ENCODE measurements at regions not wholly inside any gene's neighbourhood (a gene's known extent, or its start where the extent isn't known, plus 50 kb on each side); places are given as distances from the start of the nearest gene placed in this dataset.
"Not testable (repeated sequence)": the region's sequence is repeated elsewhere in the genome, so short reads cannot be mapped to it uniquely, and the experiment has no call there.

DNA sequence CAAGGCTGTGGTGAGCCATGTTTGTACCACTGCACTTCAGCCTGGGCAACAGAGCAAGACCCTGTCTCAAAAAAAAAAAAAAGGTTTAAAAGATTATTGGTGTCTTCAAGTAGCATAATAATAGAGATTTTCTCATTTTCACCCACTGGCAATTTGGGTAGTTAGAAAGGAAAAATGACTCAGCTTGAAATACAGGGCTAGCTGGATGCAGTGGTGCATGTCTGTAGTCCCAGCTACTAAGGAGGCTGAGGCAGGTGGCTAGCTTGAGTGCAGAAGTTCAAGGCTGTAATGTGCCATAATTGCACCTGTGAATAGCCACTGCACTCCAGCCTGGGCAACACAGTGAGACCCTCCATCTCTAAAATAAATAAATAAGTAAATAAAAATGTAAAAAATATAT lies 111.1 kb downstream of the ARRDC3 start:
- peaks cover 0 to 1% (median 0%) of the 10 kb centered on the region in 3 donors for H3K9me3 Mint-ChIP-seq
- H3K4me3 Mint-ChIP-seq, result no peak overlapping the region
- H3K27me3 Mint-ChIP-seq, result peaks cover 2% of the 10 kb centered on the region
- no peaks in the 10 kb centered on the region for H3K36me3 Mint-ChIP-seq
- no peaks in the 10 kb centered on the region for H3K4me1 Mint-ChIP-seq
- no peak overlapping the region for H3K27ac Mint-ChIP-seq

DNA sequence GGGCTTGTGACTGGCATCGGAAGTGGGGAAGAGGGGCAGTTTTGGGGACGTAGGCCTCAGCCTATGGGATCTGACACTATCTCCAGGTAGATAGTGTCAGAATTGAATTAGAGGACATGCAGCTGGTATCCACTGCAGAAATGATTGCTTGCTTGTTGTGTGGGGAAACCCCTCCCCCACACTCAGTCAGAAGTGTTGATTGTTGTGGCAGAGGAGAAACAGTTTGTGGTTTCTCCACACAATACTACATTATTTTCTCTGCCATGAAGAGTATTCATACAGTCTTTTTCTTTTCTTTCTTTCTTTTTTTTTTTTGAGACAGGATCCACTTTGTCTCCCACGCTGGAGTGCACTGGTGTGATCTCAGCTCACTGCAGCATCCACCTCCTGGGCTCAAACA lies 113.9 kb downstream of the ARRDC3 start:
- Mint-ChIP-seq H3K4me1 (peaks cover 0 to 2% (median 2%) of the 10 kb centered on the region in 3 donors), H3K27me3 (peaks cover 2% of the 10 kb centered on the region), H3K27ac (no peak overlapping the region), H3K4me3 (no peak overlapping the region), H3K9me3 (peaks cover 0 to 1% (median 0%) of the 10 kb centered on the region in 3 donors), H3K36me3 (peaks cover 1% of the 10 kb centered on the region)

- H3K36me3 Mint-ChIP-seq, result peaks cover 1% of the 10 kb centered on the region
- peaks cover 1% of the 10 kb centered on the region for H3K27me3 Mint-ChIP-seq
- H3K4me3 Mint-ChIP-seq, result no peak overlapping the region
- H3K4me1 Mint-ChIP-seq, result peaks cover 0 to 2% (median 2%) of the 10 kb centered on the region in 3 donors
- no peak overlapping the region for H3K27ac Mint-ChIP-seq
- peaks cover 0 to 4% (median 3%) of the 10 kb centered on the region in 3 donors for H3K9me3 Mint-ChIP-seq
Observed at GRCh38 chr5:91266184-91266705, 116.9 kb downstream of the ARRDC3 start.

DNA sequence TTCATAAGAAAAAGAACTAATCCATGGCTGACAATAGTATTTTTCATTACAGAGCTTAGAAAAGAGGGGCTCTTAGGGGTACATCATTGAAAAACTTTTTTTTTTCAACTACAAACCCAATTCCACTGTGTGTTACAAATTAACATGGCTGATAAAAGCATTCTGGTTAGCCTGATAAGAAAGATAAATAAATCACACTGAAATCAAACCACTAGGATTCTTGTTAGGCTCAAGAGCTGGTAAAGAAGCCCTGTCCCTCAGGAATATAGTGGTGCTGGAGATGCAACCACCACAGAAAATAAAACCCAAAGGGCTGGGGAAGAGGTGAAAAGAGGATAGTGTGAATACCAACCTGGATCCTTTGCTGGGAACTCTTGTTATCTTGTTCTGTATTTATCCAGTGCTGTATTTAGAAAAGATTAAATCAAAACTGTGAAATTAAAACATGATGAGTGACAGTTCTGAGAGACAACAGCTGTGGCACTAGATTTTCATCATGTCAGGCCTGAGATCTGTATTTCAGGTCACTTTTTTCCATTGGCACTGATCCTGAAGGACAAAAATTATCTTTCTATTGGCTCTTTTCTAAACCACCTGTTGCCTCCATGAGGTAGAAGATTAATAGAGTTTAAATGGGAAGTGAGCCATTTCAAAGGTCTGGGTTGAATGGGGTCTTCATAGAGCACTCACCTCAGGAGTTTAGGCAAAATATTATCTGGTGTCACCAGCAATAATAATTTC lies 118.6 kb downstream of the ARRDC3 start:
- Mint-ChIP-seq H3K36me3 (peaks cover 1% of the 10 kb centered on the region), H3K4me3 (no peak overlapping the region), H3K27ac (no peak overlapping the region), H3K27me3 (peaks cover 1% of the 10 kb centered on the region), H3K9me3 (peaks cover 0 to 4% (median 3%) of the 10 kb centered on the region in 3 donors), H3K4me1 (peaks cover 0 to 2% (median 2%) of the 10 kb centered on the region in 3 donors)

- Mint-ChIP-seq H3K27me3 (peaks cover 1% of the 10 kb centered on the region), H3K4me1 (peaks cover 0 to 2% (median 2%) of the 10 kb centered on the region in 3 donors), H3K27ac (no peak overlapping the region), H3K9me3 (peaks cover 0 to 4% (median 3%) of the 10 kb centered on the region in 3 donors), H3K36me3 (peaks cover 1% of the 10 kb centered on the region), H3K4me3 (no peak overlapping the region)
Observed at GRCh38 chr5:91263898-91264297, 119.2 kb downstream of the ARRDC3 start.

DNA sequence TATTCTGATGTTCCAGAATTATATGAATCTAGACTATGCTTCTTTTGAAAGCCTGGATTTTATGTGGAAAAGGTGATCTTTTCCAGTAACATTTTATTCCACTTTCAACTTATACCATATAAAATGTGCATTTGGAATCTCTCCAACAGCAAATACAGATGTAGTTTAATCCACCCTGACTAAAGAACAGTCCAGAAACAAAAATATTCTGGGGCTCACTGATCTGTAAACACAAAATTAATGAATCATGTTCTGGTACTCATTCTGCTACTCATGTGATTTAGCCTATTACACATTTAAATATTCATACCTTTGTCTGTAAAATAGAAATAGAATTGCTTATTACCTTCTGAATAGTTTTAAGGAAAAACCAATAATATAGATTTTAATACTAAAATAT lies 125.8 kb downstream of the ARRDC3 start:
- H3K4me1 Mint-ChIP-seq, result peaks cover 0 to under 1% (median 0%) of the 10 kb centered on the region in 3 donors
- H3K36me3 Mint-ChIP-seq, result peaks cover 1% of the 10 kb centered on the region
- H3K27ac Mint-ChIP-seq, result no peak overlapping the region
- peaks cover 0 to under 1% (median 0%) of the 10 kb centered on the region in 3 donors for H3K9me3 Mint-ChIP-seq
- no peak overlapping the region for H3K4me3 Mint-ChIP-seq
- peaks cover 4% of the 10 kb centered on the region for H3K27me3 Mint-ChIP-seq

- Mint-ChIP-seq H3K27ac (no peak overlapping the region), H3K4me3 (no peak overlapping the region), H3K4me1 (peaks cover 0 to 2% (median 0%) of the 10 kb centered on the region in 3 donors), H3K9me3 (peaks cover 0 to 2% (median 0%) of the 10 kb centered on the region in 3 donors), H3K36me3 (peaks cover 1% of the 10 kb centered on the region), H3K27me3 (peaks cover 4% of the 10 kb centered on the region)
Observed at GRCh38 chr5:91256142-91256524, 127.0 kb downstream of the ARRDC3 start.

DNA sequence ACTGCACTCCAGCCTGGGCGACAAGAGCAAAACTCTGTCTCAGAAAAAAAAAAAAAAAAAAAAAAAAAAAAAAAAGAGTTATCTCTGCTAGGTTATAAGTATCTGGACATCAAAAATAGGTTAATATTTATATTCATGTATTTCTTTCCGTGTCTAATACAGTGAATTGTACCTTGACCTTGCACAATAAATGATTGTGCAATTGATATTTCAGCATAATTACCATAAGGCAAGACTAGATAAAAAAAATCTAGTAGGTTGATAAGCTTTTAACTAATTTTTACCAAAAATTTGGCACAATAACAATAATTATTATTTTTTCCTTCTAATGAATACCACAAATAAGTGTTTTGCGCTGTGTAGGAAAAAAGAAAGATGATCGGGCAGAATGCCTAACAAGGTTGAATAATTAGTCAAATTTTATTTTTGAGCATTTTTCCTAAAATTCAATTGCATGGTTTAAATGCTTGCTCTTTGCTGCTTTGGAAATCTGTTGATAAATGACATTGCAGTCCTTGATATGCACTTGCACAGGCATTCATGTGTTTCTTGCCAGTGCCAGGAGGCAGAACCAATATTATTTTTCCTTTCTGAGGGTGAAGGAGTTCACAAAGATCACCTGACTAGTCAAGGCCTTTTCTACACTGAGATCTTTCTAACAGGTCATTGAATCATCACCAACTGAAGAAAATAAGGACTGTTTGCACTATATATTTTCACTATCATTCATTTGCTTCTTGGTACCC lies 127.5 kb downstream of the ARRDC3 start:
- H3K27ac Mint-ChIP-seq, result no peak overlapping the region
- peaks cover 0 to 2% (median 0%) of the 10 kb centered on the region in 3 donors for H3K9me3 Mint-ChIP-seq
- no peak overlapping the region for H3K4me3 Mint-ChIP-seq
- peaks cover 0 to 2% (median 0%) of the 10 kb centered on the region in 3 donors for H3K4me1 Mint-ChIP-seq
- H3K36me3 Mint-ChIP-seq, result peaks cover 1% of the 10 kb centered on the region
- peaks cover 4% of the 10 kb centered on the region for H3K27me3 Mint-ChIP-seq

DNA sequence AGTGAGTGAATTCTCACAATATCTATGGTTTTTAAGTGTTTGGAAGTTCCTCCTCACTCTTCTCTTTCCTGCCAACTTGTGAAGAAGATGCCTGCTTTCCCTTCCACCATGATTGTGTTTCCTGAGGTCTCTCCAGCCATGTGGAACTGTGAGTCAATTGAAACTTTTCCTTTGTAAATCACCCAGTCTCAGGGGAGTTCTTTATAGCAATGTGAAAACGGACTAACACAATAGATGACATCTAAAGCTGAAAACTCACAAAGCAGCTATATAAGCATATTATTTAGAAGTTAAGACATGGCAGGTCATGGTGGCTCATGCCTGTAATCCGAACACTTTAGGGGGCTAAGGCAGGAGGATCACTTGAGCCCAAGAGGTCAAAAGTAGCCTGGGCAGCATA lies 130.2 kb downstream of the ARRDC3 start:
- Mint-ChIP-seq H3K4me1 (peaks cover 0 to 2% (median 0%) of the 10 kb centered on the region in 3 donors), H3K27ac (no peak overlapping the region), H3K4me3 (no peak overlapping the region), H3K36me3 (peaks cover 3% of the 10 kb centered on the region), H3K27me3 (peaks cover 3% of the 10 kb centered on the region), H3K9me3 (peaks cover 0 to 8% (median 4%) of the 10 kb centered on the region in 3 donors)

GRCh38 chr5:91245871-91246270 lies 137.2 kb downstream of the ARRDC3 start:
- no peak overlapping the region for H3K27ac Mint-ChIP-seq
- H3K4me3 Mint-ChIP-seq, result no peak overlapping the region
- peaks cover 1 to 17% (median 14%) of the 10 kb centered on the region in 3 donors for H3K9me3 Mint-ChIP-seq
- peaks cover 1% of the 10 kb centered on the region for H3K36me3 Mint-ChIP-seq
- H3K4me1 Mint-ChIP-seq, result no peaks in the 10 kb centered on the region
- peaks cover 3% of the 10 kb centered on the region for H3K27me3 Mint-ChIP-seq

- H3K9me3 Mint-ChIP-seq, result peaks cover 1 to 15% (median 12%) of the 10 kb centered on the region in 3 donors
- H3K4me1 Mint-ChIP-seq, result no peaks in the 10 kb centered on the region
- no peak overlapping the region for H3K4me3 Mint-ChIP-seq
- H3K36me3 Mint-ChIP-seq, result peaks cover 1% of the 10 kb centered on the region
- peaks cover 3% of the 10 kb centered on the region for H3K27me3 Mint-ChIP-seq
- no peak overlapping the region for H3K27ac Mint-ChIP-seq
Observed at GRCh38 chr5:91245074-91245452, 138.1 kb downstream of the ARRDC3 start.

GRCh38 chr5:91244380-91245073 lies 138.6 kb downstream of the ARRDC3 start:
- Mint-ChIP-seq H3K27ac (no peak overlapping the region), H3K4me3 (no peak overlapping the region), H3K36me3 (peaks cover 1% of the 10 kb centered on the region), H3K9me3 (peaks cover 1 to 13% (median 10%) of the 10 kb centered on the region in 3 donors), H3K27me3 (peaks cover 1% of the 10 kb centered on the region), H3K4me1 (no peaks in the 10 kb centered on the region)

GRCh38 chr5:91243852-91244251 lies 139.3 kb downstream of the ARRDC3 start:
- Mint-ChIP-seq H3K27me3 (peaks cover 1% of the 10 kb centered on the region), H3K36me3 (peaks cover 1% of the 10 kb centered on the region), H3K27ac (no peak overlapping the region), H3K4me3 (no peak overlapping the region), H3K9me3 (peaks cover 1 to 10% (median 10%) of the 10 kb centered on the region in 3 donors), H3K4me1 (no peaks in the 10 kb centered on the region)

- Mint-ChIP-seq H3K4me3 (no peak overlapping the region), H3K9me3 (peaks cover 1 to 10% (median 10%) of the 10 kb centered on the region in 3 donors), H3K27me3 (peaks cover 1% of the 10 kb centered on the region), H3K36me3 (no peaks in the 10 kb centered on the region), H3K4me1 (no peaks in the 10 kb centered on the region), H3K27ac (peak overlapping the region in 1 of 3 donors; percentile 82)
Observed at GRCh38 chr5:91243286-91243685, 139.8 kb downstream of the ARRDC3 start.

DNA sequence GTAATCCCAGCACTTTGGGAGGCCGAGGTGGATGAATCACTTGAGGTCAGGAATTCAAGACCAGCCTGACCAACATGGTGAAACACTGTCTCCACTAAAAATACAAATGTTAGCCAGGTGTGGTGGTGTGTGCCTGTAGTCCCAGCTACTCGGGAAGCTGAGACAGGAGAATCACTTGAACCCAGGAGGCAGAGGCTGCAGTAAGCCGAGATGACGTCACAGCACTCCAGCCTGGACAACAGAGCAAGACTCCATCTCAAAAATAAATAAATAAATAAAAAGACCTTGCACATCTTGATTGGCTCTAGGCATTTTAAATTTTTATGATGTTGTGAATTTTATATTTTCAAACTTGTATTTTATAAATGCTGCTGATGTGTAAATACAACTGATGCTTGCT lies 141.7 kb downstream of the ARRDC3 start:
- H3K4me3 Mint-ChIP-seq, H3K4me1 Mint-ChIP-seq: not testable (repeated sequence)
- peaks cover 1 to 10% (median 10%) of the 10 kb centered on the region in 3 donors for H3K9me3 Mint-ChIP-seq

More for the DNA sequence above, 141.7 kb downstream of the ARRDC3 start:
- H3K27me3 Mint-ChIP-seq, H3K36me3 Mint-ChIP-seq, H3K27ac Mint-ChIP-seq: not testable (repeated sequence)

All from IgD-negative memory B cell (primary cell).